ENCODE measurements at regions not wholly inside any gene's neighbourhood (a gene's known extent, or its start where the extent isn't known, plus 50 kb on each side); places are given as distances from the start of the nearest gene placed in this dataset.

- no peaks in the 10 kb centered on the region for H3K36me3 ChIP-seq
- H3K27ac ChIP-seq = no peak overlapping the region
- TF ChIP-seq CTCF (IDR thresholded peaks at IDR 0.05) = no peak
- intact Hi-C loops (cut with DNase I) = no loop called here
- DNase-seq = no peak
- H3K9me3 ChIP-seq = peaks cover 0 to 23% (median 0%) of the 10 kb centered on the region in 11 donors
- peaks cover 0 to 10% (median 0%) of the 10 kb centered on the region in 9 donors for H3K4me1 ChIP-seq
- WGBS, 2 donors = 94 to 95% methylated on average over 4 of the region's 4 CpGs
- no peak overlapping the region for H3K4me3 ChIP-seq
- peaks cover 0 to 13% (median 0%) of the 10 kb centered on the region in 7 donors for H3K27me3 ChIP-seq
- ATAC-seq = no peak
These were observed 130.4 kb downstream of the BCOR start for GRCh38 chrX:39967348-39967747.

GRCh38 chrX:39969099-39969818 lies 128.5 kb downstream of the BCOR start:
- H3K4me3 ChIP-seq = no peak overlapping the region
- intact Hi-C loops (cut with DNase I) = no loop called here
- H3K36me3 ChIP-seq = no peaks in the 10 kb centered on the region
- WGBS, 2 donors = 55 to 71% methylated on average over 16 of the region's 16 CpGs
- ATAC-seq (peak in 7 of 8 donors; percentile 41 to 72 (median 59)), DNase-seq (peak in 1 of 2 donors; percentile 10)
- peaks cover 0 to 20% (median 0%) of the 10 kb centered on the region in 11 donors for H3K9me3 ChIP-seq
- TF ChIP-seq CTCF (IDR thresholded peaks at IDR 0.05) = no peak
- peaks cover 0 to 18% (median 0%) of the 10 kb centered on the region in 7 donors for H3K27me3 ChIP-seq
- peaks cover 0 to 10% (median 0%) of the 10 kb centered on the region in 9 donors for H3K4me1 ChIP-seq
- H3K27ac ChIP-seq = peak overlapping the region; percentile 6 to 75 (median 54)

GRCh38 chrX:39969819-39970504 lies 127.8 kb downstream of the BCOR start:
- peaks cover 0 to 22% (median 0%) of the 10 kb centered on the region in 7 donors for H3K27me3 ChIP-seq
- H3K27ac ChIP-seq = peak overlapping the region; percentile 6 to 75 (median 52)
- ATAC-seq (peak in 7 of 8 donors; percentile 58 to 81 (median 71)), DNase-seq (peak in 1 of 2 donors; percentile 18)
- intact Hi-C loops (cut with DNase I) = loop anchor here in 1 of 10 donors (5.0 kb wide), 1 partner anchor 42 kb away; no protein-coding TSS in a partner anchor
- no peak for TF ChIP-seq CTCF (IDR thresholded peaks at IDR 0.05)
- no peak overlapping the region for H3K4me3 ChIP-seq
- H3K36me3 ChIP-seq = no peaks in the 10 kb centered on the region
- H3K9me3 ChIP-seq = peaks cover 0 to 20% (median 0%) of the 10 kb centered on the region in 11 donors
- WGBS, 2 donors = 62 to 73% methylated on average over 19 of the region's 19 CpGs
- H3K4me1 ChIP-seq = peaks cover 0 to 10% (median 0%) of the 10 kb centered on the region in 9 donors

- Histone ChIP-seq H3K36me3 (no peaks in the 10 kb centered on the region), H3K4me3 (no peak overlapping the region), H3K9me3 (peaks cover 0 to 20% (median 0%) of the 10 kb centered on the region in 11 donors), H3K27ac (peak overlapping the region in 2 of 10 donors; percentile 16 to 55), H3K27me3 (peaks cover 0 to 26% (median 0%) of the 10 kb centered on the region in 7 donors), H3K4me1 (peaks cover 0 to 10% (median 0%) of the 10 kb centered on the region in 9 donors)
- 96 to 100% methylated on average over 2 of the region's 2 CpGs for WGBS, 2 donors
- DNase-seq = no peak
- intact Hi-C loops (cut with DNase I) = loop anchor here in 1 of 10 donors (5.0 kb wide), 1 partner anchor 41 kb away; no protein-coding TSS in a partner anchor
- ATAC-seq = no peak
- no peak for TF ChIP-seq CTCF (IDR thresholded peaks at IDR 0.05)
These were observed 126.0 kb downstream of the BCOR start for GRCh38 chrX:39971760-39972159.

All from heart right ventricle (tissue), 16 donors.